Mesendoderm (in vitro differentiated cells): ENCODE measurements at regions not wholly inside any gene's neighbourhood (a gene's known extent, or its start where the extent isn't known, plus 50 kb on each side); places are given as distances from the start of the nearest gene placed in this dataset.

Experiments
- DNase-seq: peaks from one replicate; pipeline ENCODE4 v3.0.0; 2013
- H2AK5ac ChIP-seq: 2 replicates; pipeline ENCODE4 v1.6.1; 2013; ENCODE audit warnings: low read length, inconsistent platforms
- H2BK120ac ChIP-seq: 2 replicates; pipeline ENCODE4 v1.6.1; 2013; ENCODE audit warnings: low read depth, mild to moderate bottlenecking, low read length, moderate library complexity, mixed read lengths
- H2BK15ac ChIP-seq: replicated peaks from 2 replicates; pipeline ENCODE4 v1.6.1; 2013; ENCODE audit warnings: low read depth, mild to moderate bottlenecking, moderate library complexity
- H2BK5ac ChIP-seq: 2 replicates; pipeline ENCODE4 v1.6.1; 2013; ENCODE audit warnings: low read length, inconsistent platforms
- H3K18ac ChIP-seq: 2 replicates; pipeline ENCODE4 v1.6.1; 2013; ENCODE audit warnings: mild to moderate bottlenecking, low read length, mixed read lengths
- H3K23ac ChIP-seq: one replicate; pipeline ENCODE4 v1.6.1; 2013; ENCODE audit warnings: low read length
- H3K27ac ChIP-seq: 2 replicates; pipeline ENCODE4 v1.5.1; 2013; ENCODE audit warnings: low read depth, mild to moderate bottlenecking, inconsistent platforms, low read length, moderate library complexity
- H3K27me3 ChIP-seq: 2 replicates; pipeline ENCODE4 v1.6.1; 2013; ENCODE audit warnings: low read length, control low read depth, mild to moderate bottlenecking, inconsistent platforms; ENCODE audit not compliant: insufficient read depth, poor library complexity
- H3K36me3 ChIP-seq: 2 replicates; pipeline ENCODE4 v1.6.1; 2013; ENCODE audit warnings: low read length, inconsistent platforms; ENCODE audit not compliant: control insufficient read depth, insufficient read depth
- H3K4ac ChIP-seq: one replicate; pipeline ENCODE4 v1.6.1; 2013; ENCODE audit warnings: low read depth, mild to moderate bottlenecking, low read length, moderate library complexity
- H3K4me1 ChIP-seq: 2 replicates; pipeline ENCODE4 v1.6.1; 2013; ENCODE audit warnings: low read depth, low read length, inconsistent platforms; ENCODE audit not compliant: control insufficient read depth
- H3K4me2 ChIP-seq: 2 replicates; pipeline ENCODE4 v1.6.1; 2013; ENCODE audit warnings: low read length
- H3K4me3 ChIP-seq: 2 replicates; pipeline ENCODE4 v1.5.1; 2013; ENCODE audit warnings: mild to moderate bottlenecking, low read length
- H3K56ac ChIP-seq: one replicate; pipeline ENCODE4 v1.6.1; 2013; ENCODE audit warnings: low read length
- H3K79me1 ChIP-seq: 2 replicates; pipeline ENCODE4 v1.6.1; 2013; ENCODE audit warnings: low read length, inconsistent platforms
- H3K79me2 ChIP-seq: 2 replicates; pipeline ENCODE4 v1.6.1; 2013; ENCODE audit warnings: mild to moderate bottlenecking, low read length; ENCODE audit not compliant: control insufficient read depth, insufficient read depth
- H3K9ac ChIP-seq: 2 replicates; pipeline ENCODE4 v1.6.1; 2013; ENCODE audit warnings: low read length, inconsistent platforms
- H4K5ac ChIP-seq: one replicate; pipeline ENCODE4 v1.6.1; 2013; ENCODE audit warnings: low read length
- H4K8ac ChIP-seq: one replicate; pipeline ENCODE4 v1.6.1; 2013; ENCODE audit warnings: low read depth, mild to moderate bottlenecking, control low read depth, low read length, moderate library complexity
- WGBS: extraction: QIAGEN DNeasy Blood & Tissue Kit; methylation state at CpG from one replicate; pipeline ENCODE4 v1.1.7; 2013; ENCODE audit warnings: low lambda C conversion rate, missing lambda C conversion rate; ENCODE audit not compliant: insufficient coverage; ENCODE audit errors: extremely low coverage; 5-methylcytosine and 5-hydroxymethylcytosine counted together

GRCh38 chr2:150555611-150556356, 68.3 kb upstream of the RND3 start:
- no peak overlapping the region for H3K27ac ChIP-seq
- H2AK5ac ChIP-seq: no peak overlapping the region
- H3K79me2 ChIP-seq: no peaks in the 10 kb centered on the region
- H3K18ac ChIP-seq: no peak overlapping the region
- H2BK15ac ChIP-seq: no peak overlapping the region
- WGBS: no CpG with 5 or more reads among the region's 4 CpGs
- H3K9ac ChIP-seq: no peak overlapping the region
- H3K4me2 ChIP-seq: no peak overlapping the region
- no peaks in the 10 kb centered on the region for H3K79me1 ChIP-seq
- no peak overlapping the region for H2BK120ac ChIP-seq
- H3K56ac ChIP-seq: no peak overlapping the region
- H4K8ac ChIP-seq: no peak overlapping the region
- no peaks in the 10 kb centered on the region for H3K4me1 ChIP-seq
- H3K4ac ChIP-seq: no peak overlapping the region
- H2BK5ac ChIP-seq: no peak overlapping the region
- no peaks in the 10 kb centered on the region for H3K27me3 ChIP-seq
- H3K23ac ChIP-seq: no peak overlapping the region
- no peak overlapping the region for H4K5ac ChIP-seq
- DNase-seq: no peak
- no peak overlapping the region for H3K4me3 ChIP-seq
- no peaks in the 10 kb centered on the region for H3K36me3 ChIP-seq

- Histone ChIP-seq H3K36me3 (no peaks in the 10 kb centered on the region), H3K4me3 (no peak overlapping the region), H3K4me1 (no peaks in the 10 kb centered on the region), H3K9ac (no peak overlapping the region), H3K18ac (no peak overlapping the region), H3K79me2 (no peaks in the 10 kb centered on the region), H3K4ac (no peak overlapping the region), H3K27me3 (no peaks in the 10 kb centered on the region), H2BK5ac (no peak overlapping the region), H4K8ac (no peak overlapping the region), H2BK120ac (no peak overlapping the region), H2AK5ac (no peak overlapping the region), H3K79me1 (no peaks in the 10 kb centered on the region), H3K23ac (no peak overlapping the region), H4K5ac (no peak overlapping the region), H2BK15ac (no peak overlapping the region), H3K56ac (no peak overlapping the region), H3K27ac (no peak overlapping the region), H3K4me2 (no peak overlapping the region)
- no CpG with 5 or more reads among the region's 1 CpG for WGBS
- DNase-seq: no peak
Observed at GRCh38 chr2:150554046-150554445, 66.6 kb upstream of the RND3 start.

GRCh38 chr2:150552041-150552820, 64.8 kb upstream of the RND3 start:
- Histone ChIP-seq H3K4ac (no peak overlapping the region), H3K27me3 (no peaks in the 10 kb centered on the region), H2BK120ac (no peak overlapping the region), H2BK5ac (no peak overlapping the region), H3K23ac (no peak overlapping the region), H3K56ac (no peak overlapping the region), H4K5ac (no peak overlapping the region), H3K79me2 (no peaks in the 10 kb centered on the region), H3K4me2 (no peak overlapping the region), H4K8ac (no peak overlapping the region), H3K18ac (no peak overlapping the region), H3K4me3 (no peak overlapping the region), H3K4me1 (no peaks in the 10 kb centered on the region), H2AK5ac (no peak overlapping the region), H3K9ac (no peak overlapping the region), H3K36me3 (no peaks in the 10 kb centered on the region), H3K79me1 (no peaks in the 10 kb centered on the region), H2BK15ac (no peak overlapping the region), H3K27ac (no peak overlapping the region)
- no CpG with 5 or more reads among the region's 5 CpGs for WGBS
- no peak for DNase-seq

- Histone ChIP-seq H3K56ac (no peak overlapping the region), H3K4me1 (no peaks in the 10 kb centered on the region), H2AK5ac (no peak overlapping the region), H3K23ac (no peak overlapping the region), H4K8ac (no peak overlapping the region), H2BK5ac (no peak overlapping the region), H2BK120ac (no peak overlapping the region), H2BK15ac (no peak overlapping the region), H3K9ac (no peak overlapping the region), H3K4me3 (no peak overlapping the region), H3K79me2 (no peaks in the 10 kb centered on the region), H3K4me2 (no peak overlapping the region), H3K36me3 (no peaks in the 10 kb centered on the region), H3K4ac (no peak overlapping the region), H3K27ac (no peak overlapping the region), H4K5ac (no peak overlapping the region), H3K18ac (no peak overlapping the region), H3K27me3 (no peaks in the 10 kb centered on the region), H3K79me1 (no peaks in the 10 kb centered on the region)
- no peak for DNase-seq
- no CpG with 5 or more reads among the region's 2 CpGs for WGBS
Observed at GRCh38 chr2:150549381-150549780, 61.9 kb upstream of the RND3 start.

- H2AK5ac ChIP-seq: no peak overlapping the region
- H4K8ac ChIP-seq: no peak overlapping the region
- no peak overlapping the region for H3K9ac ChIP-seq
- no peaks in the 10 kb centered on the region for H3K36me3 ChIP-seq
- no peaks in the 10 kb centered on the region for H3K79me1 ChIP-seq
- no peak overlapping the region for H2BK120ac ChIP-seq
- no peak overlapping the region for H2BK5ac ChIP-seq
- no peak overlapping the region for H3K4ac ChIP-seq
- no peaks in the 10 kb centered on the region for H3K79me2 ChIP-seq
- H3K4me1 ChIP-seq: no peaks in the 10 kb centered on the region
- DNase-seq: peak; percentile 65
- H2BK15ac ChIP-seq: no peak overlapping the region
- no peak overlapping the region for H3K56ac ChIP-seq
- H3K27ac ChIP-seq: no peak overlapping the region
- H3K23ac ChIP-seq: no peak overlapping the region
- no peak overlapping the region for H3K18ac ChIP-seq
- H4K5ac ChIP-seq: no peak overlapping the region
- H3K27me3 ChIP-seq: no peaks in the 10 kb centered on the region
- H3K4me2 ChIP-seq: no peak overlapping the region
- H3K4me3 ChIP-seq: no peak overlapping the region
- no CpG with 5 or more reads among the region's 2 CpGs for WGBS
Observed at GRCh38 chr2:150548527-150548926, 61.1 kb upstream of the RND3 start.
